ENCODE measurements at regions not wholly inside any gene's neighbourhood (a gene's known extent, or its start where the extent isn't known, plus 50 kb on each side); places are given as distances from the start of the nearest gene placed in this dataset.

DNA sequence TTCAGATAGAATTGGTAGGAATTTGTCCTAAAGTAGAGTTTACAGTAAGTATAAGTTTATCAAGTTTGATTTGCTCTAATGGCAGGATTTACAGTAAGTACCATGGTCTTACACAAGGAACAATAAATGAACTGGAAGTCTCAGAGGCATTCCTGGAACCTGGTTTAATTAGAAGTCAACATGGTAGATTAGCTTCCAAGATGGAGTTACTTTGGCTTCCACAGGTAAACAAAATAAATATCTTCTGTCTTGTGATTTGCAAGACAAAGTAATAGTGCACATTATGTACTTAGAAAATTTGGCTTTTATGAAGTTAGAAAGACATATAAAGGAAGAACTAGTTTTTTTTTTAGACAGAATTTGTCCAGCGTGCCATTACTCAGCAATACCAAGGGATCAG lies 190.7 kb downstream of the GLUD2 start:
- TF ChIP-seq SREBF2 (IDR thresholded peaks at IDR 0.05; ENCODE audit: low read length), result no peak
- TF ChIP-seq YY1 (IDR thresholded peaks at IDR 0.05; ENCODE audit: low read depth, low read length), result no peak
- TF ChIP-seq, protein P1, sequence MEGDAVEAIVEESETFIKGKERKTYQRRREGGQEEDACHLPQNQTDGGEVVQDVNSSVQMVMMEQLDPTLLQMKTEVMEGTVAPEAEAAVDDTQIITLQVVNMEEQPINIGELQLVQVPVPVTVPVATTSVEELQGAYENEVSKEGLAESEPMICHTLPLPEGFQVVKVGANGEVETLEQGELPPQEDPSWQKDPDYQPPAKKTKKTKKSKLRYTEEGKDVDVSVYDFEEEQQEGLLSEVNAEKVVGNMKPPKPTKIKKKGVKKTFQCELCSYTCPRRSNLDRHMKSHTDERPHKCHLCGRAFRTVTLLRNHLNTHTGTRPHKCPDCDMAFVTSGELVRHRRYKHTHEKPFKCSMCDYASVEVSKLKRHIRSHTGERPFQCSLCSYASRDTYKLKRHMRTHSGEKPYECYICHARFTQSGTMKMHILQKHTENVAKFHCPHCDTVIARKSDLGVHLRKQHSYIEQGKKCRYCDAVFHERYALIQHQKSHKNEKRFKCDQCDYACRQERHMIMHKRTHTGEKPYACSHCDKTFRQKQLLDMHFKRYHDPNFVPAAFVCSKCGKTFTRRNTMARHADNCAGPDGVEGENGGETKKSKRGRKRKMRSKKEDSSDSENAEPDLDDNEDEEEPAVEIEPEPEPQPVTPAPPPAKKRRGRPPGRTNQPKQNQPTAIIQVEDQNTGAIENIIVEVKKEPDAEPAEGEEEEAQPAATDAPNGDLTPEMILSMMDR (IDR thresholded peaks at IDR 0.05 in 2 of 3, conservative IDR thresholded peaks at IDR 0.05 in 1 of 3; ENCODE audit: control insufficient read depth in 2 of 3, extremely low read depth in 1 of 3, insufficient read depth in 1 of 3, low read depth in 3 of 3, low read length in 3 of 3), result no peak
- no peak for TF ChIP-seq PAX5 (IDR thresholded peaks at IDR 0.05; ENCODE audit: borderline replicate concordance, low read depth, low read length)
- no peak for TF ChIP-seq MYC (IDR thresholded peaks at IDR 0.05; ENCODE audit: insufficient read depth, insufficient read length, insufficient replicate concordance, low read length, severe bottlenecking)
- TF ChIP-seq SIN3A (IDR thresholded peaks at IDR 0.05; ENCODE audit: low read depth, low read length), result no peak

All from GM12878 (cell line).